SKM-1 treated with dmso at 0.1 percent for 144 hours (cell line): ENCODE measurements at regions not wholly inside any gene's neighbourhood (a gene's known extent, or its start where the extent isn't known, plus 50 kb on each side); places are given as distances from the start of the nearest gene placed in this dataset.

Experiments used
- DNase-seq: peaks from one replicate; lab custom pipeline; 2025; ENCODE audit not compliant: unreplicated experiment; lab: John Stamatoyannopoulos, UW

DNA sequence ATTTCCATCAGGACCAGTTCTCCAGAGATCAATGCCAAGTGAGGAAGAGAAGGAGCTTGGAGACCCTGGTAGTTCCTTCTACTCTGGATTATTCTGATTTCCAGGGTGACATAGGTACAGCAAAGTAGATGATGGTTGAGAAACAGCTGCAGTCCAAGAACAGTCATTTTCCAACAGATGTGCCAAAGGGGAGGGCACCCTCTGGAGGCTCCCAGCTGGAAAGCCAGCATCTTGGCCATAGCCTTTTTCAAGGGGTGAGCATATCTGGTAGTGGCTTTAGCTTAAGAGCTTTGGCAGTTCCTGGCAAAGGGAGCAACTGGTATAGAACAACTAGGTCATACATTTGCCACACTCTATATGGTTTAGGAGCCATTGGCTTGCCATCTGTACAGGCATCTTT is 492.7 kb downstream of the RASEF start:
- no peak for DNase-seq

- no peak for DNase-seq
Measured at GRCh38 chr9:82571540-82571939, 491.4 kb downstream of the RASEF start.

GRCh38 chr9:82572146-82572545 is 490.8 kb downstream of the RASEF start:
- no peak for DNase-seq

DNA sequence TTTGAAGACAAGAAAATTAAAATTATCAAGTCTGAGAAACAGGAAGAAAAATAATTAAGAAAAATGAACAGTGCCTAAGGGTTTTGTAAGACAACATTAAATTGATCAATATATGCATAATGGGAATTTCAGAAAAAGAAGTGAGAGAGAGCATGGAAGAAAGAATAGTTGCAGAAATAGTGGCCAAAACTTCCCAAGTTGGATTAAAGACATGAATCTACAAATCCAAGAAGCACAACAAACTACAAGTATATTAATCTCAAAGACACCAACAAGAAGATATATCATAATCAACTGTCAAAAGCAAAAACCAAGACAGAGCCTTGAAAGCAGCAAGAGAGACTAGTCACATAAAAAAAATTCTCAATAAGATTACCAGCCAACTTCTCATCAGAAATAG is 488.0 kb downstream of the RASEF start:
- no peak for DNase-seq

- no peak for DNase-seq
Measured at GRCh38 chr9:82580921-82581320, 482.0 kb downstream of the RASEF start.

GRCh38 chr9:82581516-82581915 is 481.4 kb downstream of the RASEF start:
- no peak for DNase-seq

GRCh38 chr9:82581935-82582334 is 481.0 kb downstream of the RASEF start:
- DNase-seq: no peak

GRCh38 chr9:82582693-82583092 is 480.2 kb downstream of the RASEF start:
- DNase-seq: no peak

GRCh38 chr9:82583524-82583923 is 479.4 kb downstream of the RASEF start:
- no peak for DNase-seq

DNA sequence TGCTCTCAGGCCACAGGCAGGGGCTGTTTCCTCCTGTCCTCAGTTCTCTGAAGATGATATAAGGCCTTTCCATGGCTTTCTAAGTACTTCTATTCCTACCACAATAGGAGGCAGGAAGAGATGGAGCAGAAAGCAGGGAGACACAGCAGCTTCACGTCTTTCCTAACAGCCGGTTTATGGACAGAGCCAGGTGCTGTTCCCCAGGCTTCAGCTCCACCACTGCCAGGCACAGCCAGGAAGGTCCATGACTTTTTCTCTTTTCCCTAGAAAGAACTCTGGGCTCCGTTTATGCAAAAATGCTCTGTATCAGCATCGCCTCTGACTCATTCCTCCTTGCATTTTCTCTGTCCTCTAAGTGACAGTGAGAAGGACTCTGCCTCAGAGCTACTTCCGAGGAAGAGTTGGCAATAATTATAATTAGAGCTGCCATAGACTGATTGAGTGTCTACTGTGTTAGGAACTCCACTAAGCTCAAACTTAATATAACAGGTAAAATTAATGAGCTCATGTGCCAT is 478.5 kb downstream of the RASEF start:
- no peak for DNase-seq

DNA sequence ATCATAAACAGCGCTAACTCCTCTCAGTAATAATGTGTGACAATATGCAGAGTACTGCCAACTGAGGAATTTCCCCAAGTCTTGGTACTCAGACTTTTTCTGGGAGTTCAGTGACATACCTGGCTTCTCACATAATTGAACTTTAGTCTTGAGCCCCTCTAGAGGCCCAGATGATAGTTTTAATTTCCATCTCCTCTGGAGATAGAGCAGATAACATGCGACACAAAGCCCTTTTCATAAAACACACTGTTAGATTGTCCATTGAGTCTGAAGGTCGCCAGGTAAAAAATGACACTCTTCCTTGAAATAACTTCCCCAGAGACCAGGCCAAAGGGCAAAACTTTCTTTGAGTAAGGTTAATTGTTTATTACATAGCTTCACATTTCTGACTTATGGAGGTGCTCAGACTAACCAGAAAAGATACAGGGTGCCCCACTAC is 476.0 kb downstream of the RASEF start:
- no peak for DNase-seq

DNA sequence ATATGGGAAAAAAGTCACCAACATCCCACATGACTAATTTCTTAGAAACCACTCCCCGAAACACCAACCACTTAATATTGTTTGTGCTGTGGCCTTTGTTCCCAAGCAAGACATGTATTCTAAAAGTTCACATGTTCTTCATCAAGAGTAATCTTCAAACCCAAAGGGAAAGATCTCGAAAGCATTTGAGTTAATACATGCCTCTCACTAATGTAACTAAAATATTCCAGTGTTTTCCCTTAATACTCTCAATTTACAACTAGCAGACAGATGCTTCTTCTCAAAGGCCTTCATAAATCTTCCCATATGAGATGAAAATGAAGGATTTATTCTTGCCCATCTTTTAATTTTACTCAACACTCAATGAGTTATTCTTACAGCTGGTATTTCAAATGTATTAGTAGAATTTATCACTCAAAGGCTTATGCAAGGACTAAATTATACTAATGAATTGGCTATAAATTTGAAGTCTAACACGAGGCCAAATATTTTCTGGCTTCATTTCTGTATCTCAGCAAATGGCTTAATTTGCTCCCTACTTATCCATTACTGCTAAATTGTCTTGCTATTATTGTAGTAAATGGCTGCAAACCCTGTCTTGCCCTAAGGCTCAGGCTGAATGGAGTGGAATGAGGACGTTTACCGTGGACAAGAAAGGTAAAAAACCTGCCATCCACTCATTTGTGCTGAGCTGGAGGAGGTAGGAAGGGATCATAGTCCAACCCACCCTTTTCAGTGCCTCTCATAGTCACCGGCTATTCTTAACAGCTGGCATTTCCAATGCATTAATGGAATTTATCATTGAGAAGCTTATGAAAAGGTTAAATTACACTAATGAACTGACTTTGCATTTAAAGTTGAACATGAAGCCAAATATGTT is 474.4 kb downstream of the RASEF start:
- DNase-seq: no peak

DNA sequence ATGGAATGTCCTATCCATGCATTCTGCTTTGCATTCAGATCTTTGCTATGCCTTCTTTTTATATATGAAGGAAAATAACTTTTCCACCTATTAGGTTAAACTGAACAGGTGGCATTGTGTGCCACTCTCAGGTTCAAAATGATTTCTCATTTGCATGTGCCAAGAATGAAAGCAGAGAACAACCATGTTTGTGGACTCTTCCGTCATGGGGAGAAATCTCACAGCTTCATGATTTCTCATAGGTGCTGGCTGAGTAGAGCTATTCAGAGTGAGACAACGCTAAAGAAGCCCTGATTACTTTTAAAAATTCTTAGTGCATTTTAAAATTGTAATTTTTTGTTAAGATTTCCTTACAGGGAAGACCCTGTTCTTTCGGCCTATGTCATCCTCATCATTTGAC is 472.1 kb downstream of the RASEF start:
- no peak for DNase-seq

- no peak for DNase-seq
Measured at GRCh38 chr9:82593501-82593900, 469.4 kb downstream of the RASEF start.

DNA sequence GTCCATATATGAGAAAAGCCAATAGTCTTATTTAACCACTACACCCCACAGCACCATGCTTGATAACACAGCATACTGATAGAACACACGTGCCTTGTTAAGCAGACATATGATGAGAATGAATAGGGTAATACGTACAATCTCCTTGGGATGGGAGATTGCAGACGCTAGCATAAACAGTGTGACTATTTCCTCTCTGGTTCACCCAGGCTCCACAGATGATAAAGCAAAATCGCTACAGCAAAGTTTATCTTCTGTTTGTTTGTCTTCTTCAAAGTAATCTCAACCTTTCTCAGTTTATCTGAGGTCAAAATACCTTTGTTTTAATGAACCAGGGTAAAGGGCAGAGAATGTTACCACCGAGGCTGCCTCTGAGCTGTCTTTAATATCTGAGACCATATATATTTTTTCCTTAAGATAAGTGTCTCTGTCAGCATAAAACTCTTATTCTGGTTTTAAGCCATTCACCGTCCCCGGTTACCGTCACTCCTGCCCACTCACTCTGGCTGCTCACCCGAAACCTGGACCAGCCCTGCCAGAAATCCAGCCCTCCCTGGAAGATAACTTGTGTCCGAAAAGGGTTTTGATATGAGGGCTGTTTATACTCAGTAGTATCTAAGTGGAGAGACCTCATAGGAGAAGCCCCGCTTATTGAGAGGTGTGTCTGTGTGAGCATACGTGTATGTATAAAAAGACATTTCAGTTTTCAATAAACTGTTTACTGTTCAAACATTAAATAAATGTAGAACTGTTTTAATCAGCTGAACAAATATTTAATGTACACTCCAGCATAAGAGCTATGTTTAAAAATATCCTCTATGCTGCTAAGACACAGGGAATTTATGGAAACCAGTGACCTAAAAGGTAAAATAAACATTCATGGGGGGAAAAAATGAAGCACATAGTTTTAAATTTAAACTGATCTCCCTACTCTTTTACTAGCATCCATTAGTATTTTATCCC is 465.4 kb downstream of the RASEF start:
- DNase-seq: no peak

DNA sequence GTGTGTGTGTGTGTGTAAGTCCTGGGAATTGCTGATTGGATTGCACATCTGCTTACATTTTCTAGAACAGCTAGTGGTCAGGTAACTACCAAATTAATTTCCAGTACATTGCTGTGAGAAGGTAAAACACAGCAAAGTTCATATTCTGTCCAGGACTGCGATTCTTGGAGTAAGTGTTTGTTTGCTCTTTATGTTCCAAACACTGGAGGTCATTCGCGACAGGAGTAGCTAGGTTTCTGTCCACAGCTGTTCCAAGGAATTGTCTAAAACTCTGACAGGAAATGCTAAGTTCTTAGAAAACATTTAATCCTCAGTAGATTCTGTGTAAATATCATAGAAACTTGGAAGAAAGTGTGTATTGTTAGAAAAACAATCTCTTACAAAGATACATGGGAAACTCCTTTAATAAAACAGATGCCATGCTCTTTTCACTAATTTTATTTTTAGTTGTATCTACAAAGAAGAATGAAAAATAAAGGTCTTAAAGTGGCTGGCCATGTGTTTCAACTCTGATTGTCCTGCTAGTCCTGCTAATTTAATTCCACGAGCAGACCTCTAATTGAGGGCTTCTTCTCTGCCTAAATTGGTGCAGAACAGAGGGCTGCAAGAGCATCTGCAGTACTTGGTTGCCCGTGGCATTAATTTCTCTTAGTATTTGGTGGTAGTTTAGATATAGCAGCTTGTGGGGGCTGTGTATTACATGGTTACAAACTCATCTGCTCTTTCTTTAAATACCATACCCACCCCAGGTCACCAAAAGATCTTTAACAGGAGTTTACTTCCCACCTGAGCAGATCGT is 464.5 kb downstream of the RASEF start:
- no peak for DNase-seq

DNA sequence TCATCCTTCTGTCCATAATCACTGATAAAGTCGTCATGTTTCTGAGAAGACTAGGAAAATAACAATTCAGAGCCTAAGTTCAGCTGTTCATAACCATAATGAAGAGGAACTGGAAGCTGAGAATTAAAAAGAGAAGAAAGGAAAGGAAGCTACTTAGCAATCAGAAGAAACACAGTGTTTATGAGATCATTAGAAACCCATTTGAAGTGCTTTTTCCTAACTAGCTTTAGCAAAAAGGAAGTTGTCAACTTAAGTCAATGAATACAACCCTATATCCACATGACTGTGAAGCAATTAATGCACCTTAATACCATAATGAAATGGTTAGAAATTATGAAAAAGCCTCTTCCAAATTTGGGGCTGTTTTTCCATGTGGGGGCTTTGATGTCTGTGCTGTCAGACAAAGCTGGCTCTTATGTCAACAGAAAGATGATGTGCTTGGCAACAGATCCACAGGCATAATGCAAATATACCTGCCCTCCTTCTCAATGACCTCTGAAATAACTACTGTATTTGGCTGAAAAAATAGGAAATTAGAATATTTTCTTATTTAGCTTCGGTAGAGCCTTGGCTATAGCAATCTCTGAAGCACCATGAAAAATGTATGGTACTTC is 463.5 kb downstream of the RASEF start:
- no peak for DNase-seq

DNA sequence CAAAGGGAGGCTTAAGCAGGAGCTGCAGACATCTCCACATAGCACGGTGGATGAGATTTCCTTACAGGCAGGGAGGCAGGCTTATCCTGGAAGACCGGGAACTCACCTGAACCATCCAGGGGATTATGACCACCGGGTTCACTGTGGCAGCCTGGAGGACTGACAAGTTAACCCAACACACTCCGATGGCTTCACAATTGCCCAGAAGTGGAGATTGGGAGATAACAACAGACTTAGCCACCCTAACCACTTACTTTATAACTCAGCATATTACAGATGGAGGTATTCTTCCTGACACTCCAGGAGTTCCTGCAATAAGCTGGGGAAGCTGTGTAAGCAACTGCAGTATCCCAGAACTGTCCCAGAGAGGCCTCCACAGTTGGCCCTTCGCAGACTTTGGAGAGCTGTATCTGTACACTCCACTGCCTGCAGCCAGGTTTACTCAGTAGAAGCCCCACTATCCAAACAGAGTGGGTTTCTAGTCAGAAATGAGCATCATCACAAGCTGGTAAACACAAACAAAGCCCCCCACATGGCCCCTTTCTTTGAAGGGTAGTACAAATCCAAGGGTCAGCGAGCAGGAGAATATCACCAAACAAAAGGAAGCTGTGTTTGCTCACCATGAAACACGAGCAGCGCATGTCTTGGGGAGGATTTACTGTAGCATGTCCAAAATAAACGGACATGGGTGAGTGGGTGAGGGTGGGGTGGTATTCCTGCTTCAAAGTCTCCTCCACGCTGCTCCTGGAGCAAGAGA is 462.2 kb downstream of the RASEF start:
- no peak for DNase-seq

DNA sequence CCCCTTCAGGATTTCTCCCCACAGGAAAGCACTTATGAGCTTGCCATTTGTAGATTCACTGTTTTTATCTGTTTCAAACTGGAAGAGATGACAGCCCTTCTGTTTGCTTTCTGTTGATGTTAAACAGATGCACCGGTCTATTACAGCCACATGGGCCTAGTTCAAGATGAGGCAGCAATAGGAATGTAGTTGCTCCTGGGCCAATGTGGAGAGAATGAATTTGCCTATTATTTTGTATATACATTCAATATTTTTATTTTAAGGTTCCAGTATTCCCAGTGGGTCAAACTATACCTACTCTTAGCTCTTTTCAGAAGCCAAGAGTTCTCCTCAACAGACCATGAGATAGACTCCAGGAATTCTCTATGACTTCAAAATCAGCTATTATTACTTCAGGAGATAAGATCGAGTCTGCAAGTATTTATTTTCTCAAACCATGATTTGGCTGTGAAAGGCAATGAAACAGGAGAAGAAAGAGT is 461.6 kb downstream of the RASEF start:
- no peak for DNase-seq
